ENCODE measurements at regions not wholly inside any gene's neighbourhood (a gene's known extent, or its start where the extent isn't known, plus 50 kb on each side); places are given as distances from the start of the nearest gene placed in this dataset.

DNA sequence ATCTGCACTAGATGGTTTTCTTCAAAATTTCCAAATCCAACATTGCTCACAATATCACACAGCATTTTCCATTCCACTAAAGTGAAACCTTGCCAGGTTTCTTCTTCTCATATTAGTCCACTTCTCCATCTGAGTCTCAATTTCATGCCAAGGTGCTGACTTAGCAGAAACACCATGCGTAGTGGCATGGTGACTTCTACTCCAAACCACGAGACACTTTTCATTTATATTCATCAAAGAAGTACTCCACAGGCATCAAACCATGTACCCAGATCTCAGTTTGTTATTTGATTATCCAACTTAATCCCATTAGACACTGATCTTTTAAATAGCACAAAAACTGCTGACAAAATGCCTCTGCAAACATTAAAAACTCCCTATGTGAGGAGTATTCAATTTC lies 233.4 kb upstream of the ITGA1 start:
- no peak for TF ChIP-seq CTCF (conservative IDR thresholded peaks at IDR 0.05; ENCODE audit: low read length)
- no peak for TF ChIP-seq EZH2phosphoT487 (IDR thresholded peaks at IDR 0.05; ENCODE audit: borderline replicate concordance)

All from Loucy (cell line).